ENCODE measurements at regions not wholly inside any gene's neighbourhood (a gene's known extent, or its start where the extent isn't known, plus 50 kb on each side); places are given as distances from the start of the nearest gene placed in this dataset.

DNA sequence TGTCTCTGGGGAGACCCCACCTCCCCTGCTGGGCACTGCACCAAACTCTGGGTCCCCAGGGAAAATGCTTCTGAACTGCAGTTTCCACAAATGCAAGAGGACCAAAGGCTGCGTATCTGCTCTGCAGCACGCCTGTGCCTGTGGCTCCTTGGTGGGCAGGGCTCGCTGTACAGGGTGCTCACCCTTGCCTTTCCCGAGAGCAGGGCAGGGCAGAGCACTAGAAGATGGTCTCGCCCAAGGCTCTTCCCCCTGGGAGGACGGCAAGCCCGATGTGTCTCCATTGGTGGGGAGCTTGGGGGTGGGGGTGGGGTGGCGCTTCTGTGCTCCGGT lies 175.3 kb upstream of the RTL1 start:
- intact Hi-C loops (cut with micrococcal nuclease) = no loop called here
- Histone ChIP-seq H3K27ac (ENCODE audit: low read depth in 1 of 2, low read length in 2 of 2) (no peak overlapping the region), H2AFZ (ENCODE audit: insufficient read depth, low read depth, low read length, poor library complexity, severe bottlenecking) (no peak overlapping the region), H3K79me2 (ENCODE audit: insufficient read depth, low read length) (no peaks in the 10 kb centered on the region), H3K4me3 (replicated peaks in 1 of 3; ENCODE audit: low read depth in 2 of 3, low read length in 3 of 3) (no peak overlapping the region), H3K36me3 (replicated peaks in 1 of 2; ENCODE audit: control insufficient read depth in 1 of 2, insufficient read depth in 2 of 2, low read length in 2 of 2) (no peaks in the 10 kb centered on the region), H3K4me1 (ENCODE audit: control insufficient read depth in 1 of 2, insufficient read depth in 2 of 2, low read length in 2 of 2) (no peaks in the 10 kb centered on the region), H4K20me1 (ENCODE audit: insufficient read depth, low read length) (no peaks in the 10 kb centered on the region), H3K9ac (ENCODE audit: insufficient read depth, low read length, poor library complexity, severe bottlenecking) (no peak overlapping the region), H3K9me3 (replicated peaks in 1 of 2; ENCODE audit: control insufficient read depth in 1 of 2, insufficient read depth in 1 of 2, low read length in 2 of 2) (peaks cover 0 to 5% of the 10 kb centered on the region in 2 donors), H3K4me2 (replicated peaks; ENCODE audit: extremely low read depth, low read length, poor library complexity, severe bottlenecking) (no peak overlapping the region), H3K27me3 (ENCODE audit: control insufficient read depth in 2 of 2, insufficient read depth in 2 of 2, low read length in 2 of 2) (peaks cover 5 to 33% of the 10 kb centered on the region in 2 donors)
- Mint-ChIP-seq H3K4me1 (peaks cover 2% of the 10 kb centered on the region), H3K27me3 (ENCODE audit: low read depth in 3 of 3) (peaks cover 36 to 49% (median 43%) of the 10 kb centered on the region in 3 donors), H3K9me3 (peaks cover 0 to 9% (median 0%) of the 10 kb centered on the region in 7 donors), H3K4me3 (peak overlapping the region in 1 of 2 donors; percentile 69), H3K27ac (no peak overlapping the region), H3K36me3 (no peaks in the 10 kb centered on the region)
- TF ChIP-seq, protein P1, sequence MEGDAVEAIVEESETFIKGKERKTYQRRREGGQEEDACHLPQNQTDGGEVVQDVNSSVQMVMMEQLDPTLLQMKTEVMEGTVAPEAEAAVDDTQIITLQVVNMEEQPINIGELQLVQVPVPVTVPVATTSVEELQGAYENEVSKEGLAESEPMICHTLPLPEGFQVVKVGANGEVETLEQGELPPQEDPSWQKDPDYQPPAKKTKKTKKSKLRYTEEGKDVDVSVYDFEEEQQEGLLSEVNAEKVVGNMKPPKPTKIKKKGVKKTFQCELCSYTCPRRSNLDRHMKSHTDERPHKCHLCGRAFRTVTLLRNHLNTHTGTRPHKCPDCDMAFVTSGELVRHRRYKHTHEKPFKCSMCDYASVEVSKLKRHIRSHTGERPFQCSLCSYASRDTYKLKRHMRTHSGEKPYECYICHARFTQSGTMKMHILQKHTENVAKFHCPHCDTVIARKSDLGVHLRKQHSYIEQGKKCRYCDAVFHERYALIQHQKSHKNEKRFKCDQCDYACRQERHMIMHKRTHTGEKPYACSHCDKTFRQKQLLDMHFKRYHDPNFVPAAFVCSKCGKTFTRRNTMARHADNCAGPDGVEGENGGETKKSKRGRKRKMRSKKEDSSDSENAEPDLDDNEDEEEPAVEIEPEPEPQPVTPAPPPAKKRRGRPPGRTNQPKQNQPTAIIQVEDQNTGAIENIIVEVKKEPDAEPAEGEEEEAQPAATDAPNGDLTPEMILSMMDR (IDR thresholded peaks at IDR 0.05) = no peak
- WGBS (ENCODE audit: insufficient coverage) = 100% methylated on average over 5 of the region's 9 CpGs
- no peak for DNase-seq

DNA sequence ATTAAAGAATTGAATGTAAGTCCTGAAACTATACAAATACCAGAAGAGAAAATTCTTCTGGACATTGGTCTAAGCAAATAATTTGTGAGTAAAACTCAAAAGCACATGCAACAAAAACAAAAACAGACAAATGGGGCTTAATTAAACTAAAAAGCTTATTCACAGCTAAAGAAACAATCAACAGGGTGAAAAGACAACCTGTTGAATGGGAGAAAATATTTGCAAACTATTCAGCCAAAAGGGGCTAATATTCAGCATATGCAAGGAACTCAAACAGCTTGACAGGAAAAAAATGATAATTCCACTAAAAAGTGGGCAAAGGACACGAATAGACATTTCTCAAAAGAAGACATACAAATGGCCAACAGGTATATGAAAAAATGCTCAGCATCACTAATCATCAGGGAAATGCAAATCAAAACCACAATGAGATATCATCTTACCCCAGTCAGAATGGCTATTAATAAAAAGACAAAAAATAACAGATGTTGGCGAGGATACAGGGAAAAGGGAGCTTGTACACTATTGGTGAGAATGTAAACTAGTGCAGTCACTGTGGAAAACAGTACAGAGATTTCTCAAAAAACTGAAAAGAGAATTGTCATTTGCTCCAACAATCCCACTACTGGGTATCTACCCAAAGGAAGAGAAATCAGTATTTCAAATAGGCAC lies 177.5 kb upstream of the RTL1 start:
- H3K79me2 ChIP-seq (ENCODE audit: insufficient read depth, low read length) = no peaks in the 10 kb centered on the region
- TF ChIP-seq, protein P1 (IDR thresholded peaks at IDR 0.05) = no peak
- H3K4me1 ChIP-seq (ENCODE audit: control insufficient read depth in 1 of 2, insufficient read depth in 2 of 2, low read length in 2 of 2) = no peaks in the 10 kb centered on the region
- H3K36me3 Mint-ChIP-seq = no peaks in the 10 kb centered on the region
- no peak overlapping the region for H3K27ac ChIP-seq (ENCODE audit: low read depth in 1 of 2, low read length in 2 of 2)
- H3K27me3 ChIP-seq (ENCODE audit: control insufficient read depth in 2 of 2, insufficient read depth in 2 of 2, low read length in 2 of 2) = peaks cover 5 to 28% of the 10 kb centered on the region in 2 donors
- no peak overlapping the region for H3K9ac ChIP-seq (ENCODE audit: insufficient read depth, low read length, poor library complexity, severe bottlenecking)
- H3K36me3 ChIP-seq (replicated peaks in 1 of 2; ENCODE audit: control insufficient read depth in 1 of 2, insufficient read depth in 2 of 2, low read length in 2 of 2) = no peaks in the 10 kb centered on the region
- intact Hi-C loops (cut with micrococcal nuclease) = no loop called here
- H3K4me3 Mint-ChIP-seq = no peak overlapping the region
- H2AFZ ChIP-seq (ENCODE audit: insufficient read depth, low read depth, low read length, poor library complexity, severe bottlenecking) = no peak overlapping the region
- no peaks in the 10 kb centered on the region for H4K20me1 ChIP-seq (ENCODE audit: insufficient read depth, low read length)
- H3K9me3 ChIP-seq (replicated peaks in 1 of 2; ENCODE audit: control insufficient read depth in 1 of 2, insufficient read depth in 1 of 2, low read length in 2 of 2) = peaks cover 0 to 5% of the 10 kb centered on the region in 2 donors
- no CpG with 5 or more reads among the region's 2 CpGs for WGBS (ENCODE audit: insufficient coverage)
- no peak for DNase-seq
- peaks cover 36 to 44% (median 41%) of the 10 kb centered on the region in 3 donors for H3K27me3 Mint-ChIP-seq (ENCODE audit: low read depth in 3 of 3)
- H3K4me1 Mint-ChIP-seq = peaks cover 2% of the 10 kb centered on the region
- H3K4me3 ChIP-seq (replicated peaks in 1 of 3; ENCODE audit: low read depth in 2 of 3, low read length in 3 of 3) = no peak overlapping the region
- H3K27ac Mint-ChIP-seq = no peak overlapping the region
- no peak overlapping the region for H3K4me2 ChIP-seq (replicated peaks; ENCODE audit: extremely low read depth, low read length, poor library complexity, severe bottlenecking)
- peaks cover 0 to 9% (median 2%) of the 10 kb centered on the region in 7 donors for H3K9me3 Mint-ChIP-seq

All from CD14-positive monocyte (primary cell).